ENCODE measurements at regions not wholly inside any gene's neighbourhood (a gene's known extent, or its start where the extent isn't known, plus 50 kb on each side); places are given as distances from the start of the nearest gene placed in this dataset.

DNA sequence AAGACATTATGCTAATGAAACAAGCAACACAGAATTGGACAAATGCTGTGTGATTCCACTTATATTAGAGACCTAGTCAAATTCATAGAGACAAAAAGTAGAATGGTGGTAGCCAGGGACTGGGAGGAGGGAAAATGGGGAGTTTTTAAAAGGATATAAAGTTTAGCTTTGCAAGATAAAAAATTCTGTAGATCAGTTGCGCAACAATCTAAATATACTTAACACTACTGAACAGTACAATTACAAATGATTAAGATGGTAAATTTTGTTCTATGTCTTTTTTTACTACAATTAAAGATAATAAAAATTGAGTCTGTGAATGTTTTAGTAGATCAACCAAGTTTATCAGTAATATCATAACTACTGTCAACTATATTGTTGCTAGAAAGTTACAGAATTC is 340.1 kb upstream of the PDZRN3 start:
- H4K5ac ChIP-seq (ENCODE audit: insufficient read length, low read depth, low read length), result no peak overlapping the region
- H3K4ac ChIP-seq (ENCODE audit: low read depth, low read length), result no peak overlapping the region
- no peak overlapping the region for H2AFZ ChIP-seq (ENCODE audit: low read length)
- no peak overlapping the region for H2BK5ac ChIP-seq (ENCODE audit: insufficient read length, low read length)
- no peak overlapping the region for H3T11ph ChIP-seq (ENCODE audit: low read length)
- no peak overlapping the region for H3K9ac ChIP-seq (ENCODE audit: extremely low read depth, insufficient read length, low read length)
- no peaks in the 10 kb centered on the region for H3K9me3 Mint-ChIP-seq
- no peak overlapping the region for H2BK20ac ChIP-seq (ENCODE audit: low read depth, low read length, poor library complexity, severe bottlenecking)
- H3K56ac ChIP-seq (ENCODE audit: insufficient read length, low read depth, low read length), result no peak overlapping the region
- no peak overlapping the region for H3K27ac ChIP-seq (ENCODE audit: insufficient read length, low read depth, low read length)
- no peak overlapping the region for H4K91ac ChIP-seq (ENCODE audit: insufficient read length, low read depth, low read length)
- no CpG with 5 or more reads among the region's 1 CpG for WGBS (ENCODE audit: extremely low coverage, insufficient read length, low lambda C conversion rate)
- no peaks in the 10 kb centered on the region for H3K23me2 ChIP-seq (ENCODE audit: insufficient read length, low read depth, low read length, poor library complexity, severe bottlenecking)
- no peaks in the 10 kb centered on the region for H3K79me2 ChIP-seq (ENCODE audit: insufficient read depth, low read length)
- DNase-seq, result no peak
- no peaks in the 10 kb centered on the region for H3K36me3 Mint-ChIP-seq (ENCODE audit: insufficient read depth in 1 of 3, low read depth in 3 of 3)
- no peak overlapping the region for H3K14ac ChIP-seq (ENCODE audit: insufficient read depth, low read length)
- no peak overlapping the region for H3K4me3 Mint-ChIP-seq
- no peak overlapping the region for H3K4me2 ChIP-seq (ENCODE audit: insufficient read depth, insufficient read length, low read length)
- H3K79me1 ChIP-seq (ENCODE audit: insufficient read depth, low read depth, low read length, poor library complexity, severe bottlenecking), result no peaks in the 10 kb centered on the region
- no peak overlapping the region for H4K8ac ChIP-seq (replicated peaks; ENCODE audit: insufficient read length, low read depth, low read length)
- H2BK15ac ChIP-seq (ENCODE audit: low read depth, low read length), result no peak overlapping the region
- no peak overlapping the region for H3K23ac ChIP-seq (ENCODE audit: insufficient read length, low read depth, low read length)
- no peaks in the 10 kb centered on the region for H3K27me3 ChIP-seq (ENCODE audit: insufficient read depth, low read length)
- no peak overlapping the region for H3K18ac ChIP-seq (ENCODE audit: insufficient read length, low read depth, low read length)
- H3K4me1 Mint-ChIP-seq, result no peaks in the 10 kb centered on the region
- TF ChIP-seq, protein P1, sequence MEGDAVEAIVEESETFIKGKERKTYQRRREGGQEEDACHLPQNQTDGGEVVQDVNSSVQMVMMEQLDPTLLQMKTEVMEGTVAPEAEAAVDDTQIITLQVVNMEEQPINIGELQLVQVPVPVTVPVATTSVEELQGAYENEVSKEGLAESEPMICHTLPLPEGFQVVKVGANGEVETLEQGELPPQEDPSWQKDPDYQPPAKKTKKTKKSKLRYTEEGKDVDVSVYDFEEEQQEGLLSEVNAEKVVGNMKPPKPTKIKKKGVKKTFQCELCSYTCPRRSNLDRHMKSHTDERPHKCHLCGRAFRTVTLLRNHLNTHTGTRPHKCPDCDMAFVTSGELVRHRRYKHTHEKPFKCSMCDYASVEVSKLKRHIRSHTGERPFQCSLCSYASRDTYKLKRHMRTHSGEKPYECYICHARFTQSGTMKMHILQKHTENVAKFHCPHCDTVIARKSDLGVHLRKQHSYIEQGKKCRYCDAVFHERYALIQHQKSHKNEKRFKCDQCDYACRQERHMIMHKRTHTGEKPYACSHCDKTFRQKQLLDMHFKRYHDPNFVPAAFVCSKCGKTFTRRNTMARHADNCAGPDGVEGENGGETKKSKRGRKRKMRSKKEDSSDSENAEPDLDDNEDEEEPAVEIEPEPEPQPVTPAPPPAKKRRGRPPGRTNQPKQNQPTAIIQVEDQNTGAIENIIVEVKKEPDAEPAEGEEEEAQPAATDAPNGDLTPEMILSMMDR (conservative IDR thresholded peaks at IDR 0.05), result no peak
- H3K9me3 ChIP-seq (ENCODE audit: control insufficient read depth, low read depth, low read length), result no peaks in the 10 kb centered on the region
- H3K27ac Mint-ChIP-seq, result no peak overlapping the region
- H3K4me1 ChIP-seq (ENCODE audit: insufficient read depth, low read length), result no peaks in the 10 kb centered on the region
- H2BK120ac ChIP-seq (ENCODE audit: low read depth, low read length, poor library complexity, severe bottlenecking), result no peak overlapping the region
- H2BK12ac ChIP-seq (ENCODE audit: insufficient read length, low read depth, low read length), result no peak overlapping the region
- H2AK5ac ChIP-seq (ENCODE audit: insufficient read length, low read length), result no peak overlapping the region
- H3K27me3 Mint-ChIP-seq (ENCODE audit: low read depth), result peaks cover 2% of the 10 kb centered on the region; the same call in 1 of the 2 replicates
- H4K20me1 ChIP-seq (ENCODE audit: control insufficient read depth, insufficient read depth, insufficient read length), result no peaks in the 10 kb centered on the region

Measured in H9 (cell line).